ENCODE measurements at regions not wholly inside any gene's neighbourhood (a gene's known extent, or its start where the extent isn't known, plus 50 kb on each side); places are given as distances from the start of the nearest gene placed in this dataset.

DNA sequence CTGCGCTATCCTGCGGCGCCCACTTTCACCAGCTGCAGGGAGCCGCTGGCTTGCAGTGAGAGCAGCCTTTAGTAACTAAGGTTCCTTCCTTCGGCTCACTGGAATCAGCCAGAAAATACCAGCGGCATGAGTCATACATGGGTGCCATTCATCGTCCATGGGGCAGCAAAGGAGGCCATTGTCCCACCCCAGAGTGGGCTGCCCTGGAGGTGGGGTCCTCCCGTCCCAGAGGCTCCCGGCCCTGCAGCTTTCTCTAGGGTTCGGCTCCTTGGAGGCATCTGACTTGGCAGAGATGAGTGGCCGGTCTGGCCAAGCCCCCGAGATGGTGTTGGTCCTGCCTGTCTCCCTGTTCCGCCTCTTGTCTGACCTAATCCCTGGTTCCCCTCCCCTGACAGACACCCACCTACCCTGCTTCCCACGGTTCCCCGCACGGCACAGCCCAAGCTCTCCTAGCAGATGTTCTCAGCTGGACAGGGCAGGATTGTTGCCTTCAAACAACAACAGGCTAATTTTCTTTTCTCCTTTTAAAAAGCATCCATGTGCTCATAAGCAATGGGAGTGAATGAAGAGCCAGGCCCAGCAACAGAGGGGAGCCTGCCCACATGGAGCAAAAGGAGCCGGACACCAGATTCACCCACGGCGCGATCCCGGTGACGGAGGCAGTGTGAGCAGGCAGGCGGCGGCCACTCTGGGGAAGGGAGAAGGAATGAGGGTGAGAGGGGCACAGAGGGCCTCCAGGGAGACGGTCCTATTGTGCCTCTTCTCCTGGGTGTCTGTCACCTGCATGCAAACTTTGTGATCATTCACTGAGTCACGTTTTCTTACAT lies 97.0 kb upstream of the COL5A1 start:
- Histone ChIP-seq H3K4me1 (ENCODE audit: control insufficient read depth in 5 of 5, insufficient read depth in 5 of 5, low read length in 5 of 5) (peaks cover 0 to 38% (median 5%) of the 10 kb centered on the region in 5 donors), H3K4me3 (no peak overlapping the region), H3K9me3 (ENCODE audit: control insufficient read depth in 4 of 4, insufficient read depth in 3 of 4, low read length in 3 of 4) (peaks cover 0 to 3% (median 0%) of the 10 kb centered on the region in 4 donors), H3K9ac (ENCODE audit: insufficient read depth in 1 of 2, low read length in 2 of 2) (no peak overlapping the region), H3K27ac (ENCODE audit: low read depth in 1 of 2, low read length in 1 of 2) (peak overlapping the region in 1 of 2 donors; percentile 12), H3K36me3 (ENCODE audit: control insufficient read depth in 4 of 4, insufficient read depth in 4 of 4, low read length in 4 of 4) (no peaks in the 10 kb centered on the region), H3K27me3 (ENCODE audit: control insufficient read depth in 3 of 3, insufficient read depth in 3 of 3, low read length in 2 of 3) (no peaks in the 10 kb centered on the region)
- DNase-seq (peak; percentile 66 to 70 (median 67)), ATAC-seq (ENCODE audit: insufficient read depth, low FRiP score) (no peak)
- TF ChIP-seq, protein P1, sequence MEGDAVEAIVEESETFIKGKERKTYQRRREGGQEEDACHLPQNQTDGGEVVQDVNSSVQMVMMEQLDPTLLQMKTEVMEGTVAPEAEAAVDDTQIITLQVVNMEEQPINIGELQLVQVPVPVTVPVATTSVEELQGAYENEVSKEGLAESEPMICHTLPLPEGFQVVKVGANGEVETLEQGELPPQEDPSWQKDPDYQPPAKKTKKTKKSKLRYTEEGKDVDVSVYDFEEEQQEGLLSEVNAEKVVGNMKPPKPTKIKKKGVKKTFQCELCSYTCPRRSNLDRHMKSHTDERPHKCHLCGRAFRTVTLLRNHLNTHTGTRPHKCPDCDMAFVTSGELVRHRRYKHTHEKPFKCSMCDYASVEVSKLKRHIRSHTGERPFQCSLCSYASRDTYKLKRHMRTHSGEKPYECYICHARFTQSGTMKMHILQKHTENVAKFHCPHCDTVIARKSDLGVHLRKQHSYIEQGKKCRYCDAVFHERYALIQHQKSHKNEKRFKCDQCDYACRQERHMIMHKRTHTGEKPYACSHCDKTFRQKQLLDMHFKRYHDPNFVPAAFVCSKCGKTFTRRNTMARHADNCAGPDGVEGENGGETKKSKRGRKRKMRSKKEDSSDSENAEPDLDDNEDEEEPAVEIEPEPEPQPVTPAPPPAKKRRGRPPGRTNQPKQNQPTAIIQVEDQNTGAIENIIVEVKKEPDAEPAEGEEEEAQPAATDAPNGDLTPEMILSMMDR (IDR thresholded peaks at IDR 0.05; ENCODE audit: control extremely low read depth, extremely low read depth) = no peak
- 75 to 84% methylated on average over 26 of the region's 26 CpGs for WGBS, 2 donors

DNA sequence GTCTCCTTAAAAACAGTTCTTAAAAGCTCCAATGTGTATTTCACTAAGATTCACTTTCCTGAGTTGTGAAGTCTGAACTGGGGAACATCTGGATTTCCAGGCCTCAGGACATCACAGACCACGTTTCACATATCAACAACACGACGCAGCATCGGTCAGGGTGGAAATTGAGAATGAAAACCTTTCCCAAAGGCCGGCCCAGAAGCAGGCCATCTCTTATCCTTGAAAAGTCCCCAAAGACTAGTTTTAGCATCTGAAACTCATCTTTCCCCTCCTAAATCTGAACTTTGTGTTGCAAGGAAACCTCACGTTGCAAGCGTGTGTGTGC lies 96.4 kb upstream of the COL5A1 start:
- Histone ChIP-seq H3K27me3 (ENCODE audit: control insufficient read depth in 3 of 3, insufficient read depth in 3 of 3, low read length in 2 of 3) (no peaks in the 10 kb centered on the region), H3K4me3 (no peak overlapping the region), H3K4me1 (ENCODE audit: control insufficient read depth in 5 of 5, insufficient read depth in 5 of 5, low read length in 5 of 5) (peaks cover 0 to 32% (median 5%) of the 10 kb centered on the region in 5 donors), H3K36me3 (ENCODE audit: control insufficient read depth in 4 of 4, insufficient read depth in 4 of 4, low read length in 4 of 4) (no peaks in the 10 kb centered on the region), H3K9ac (ENCODE audit: insufficient read depth in 1 of 2, low read length in 2 of 2) (no peak overlapping the region), H3K27ac (ENCODE audit: low read depth in 1 of 2, low read length in 1 of 2) (no peak overlapping the region), H3K9me3 (ENCODE audit: control insufficient read depth in 4 of 4, insufficient read depth in 3 of 4, low read length in 3 of 4) (peaks cover 0 to 3% (median 0%) of the 10 kb centered on the region in 4 donors)
- ATAC-seq (ENCODE audit: insufficient read depth, low FRiP score) (no peak), DNase-seq (peak in 2 of 3 donors; percentile 30 to 34)
- WGBS, 2 donors = 76 to 86% methylated on average over 7 of the region's 7 CpGs
- TF ChIP-seq, protein P1 (IDR thresholded peaks at IDR 0.05; ENCODE audit: control extremely low read depth, extremely low read depth) = no peak

DNA sequence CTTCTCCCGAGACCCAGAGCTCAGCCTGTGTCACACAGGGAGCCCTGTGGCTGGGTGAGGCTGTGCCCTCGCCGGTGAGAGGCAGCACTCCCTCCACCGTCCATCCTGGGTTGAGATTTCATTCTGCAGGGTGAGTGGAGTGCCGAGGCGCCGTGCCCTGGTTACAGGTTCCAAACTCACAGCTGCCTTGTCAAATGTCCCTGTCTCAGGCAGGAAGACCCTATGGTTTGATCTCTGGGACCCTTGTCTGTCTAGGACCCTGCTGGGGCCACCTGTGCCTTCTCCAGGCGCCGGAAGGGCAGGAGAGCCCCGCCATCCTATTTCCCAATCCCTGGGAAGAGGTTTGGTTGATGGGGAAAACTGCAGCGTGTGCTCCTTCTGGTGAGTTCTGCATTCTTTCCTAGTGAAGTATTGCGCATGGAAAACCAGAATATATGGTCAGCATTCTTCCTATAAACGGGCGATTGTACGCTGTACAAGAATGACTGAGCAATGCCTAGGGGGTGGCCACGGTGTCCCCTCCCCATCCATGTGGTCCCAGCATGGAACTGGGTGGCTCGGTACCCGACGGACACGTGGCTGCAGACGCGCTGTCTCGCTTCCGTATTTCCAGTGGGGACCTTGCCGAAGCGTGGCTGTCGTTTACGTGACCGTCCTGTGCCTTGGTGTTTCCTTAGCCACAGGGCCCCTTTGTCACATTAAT lies 95.9 kb upstream of the COL5A1 start:
- Histone ChIP-seq H3K27me3 (ENCODE audit: control insufficient read depth in 3 of 3, insufficient read depth in 3 of 3, low read length in 2 of 3) (no peaks in the 10 kb centered on the region), H3K4me1 (ENCODE audit: control insufficient read depth in 5 of 5, insufficient read depth in 5 of 5, low read length in 5 of 5) (peaks cover 0 to 27% (median 5%) of the 10 kb centered on the region in 5 donors), H3K4me3 (no peak overlapping the region), H3K9me3 (ENCODE audit: control insufficient read depth in 4 of 4, insufficient read depth in 3 of 4, low read length in 3 of 4) (peaks cover 0 to 6% (median 0%) of the 10 kb centered on the region in 4 donors), H3K9ac (ENCODE audit: insufficient read depth in 1 of 2, low read length in 2 of 2) (no peak overlapping the region), H3K36me3 (ENCODE audit: control insufficient read depth in 4 of 4, insufficient read depth in 4 of 4, low read length in 4 of 4) (no peaks in the 10 kb centered on the region), H3K27ac (ENCODE audit: low read depth in 1 of 2, low read length in 1 of 2) (peak overlapping the region in 1 of 2 donors; percentile 73)
- WGBS, 2 donors = 43 to 48% methylated on average over 29 of the region's 29 CpGs
- ATAC-seq (ENCODE audit: insufficient read depth, low FRiP score) = no peak
- TF ChIP-seq, protein P1 (IDR thresholded peaks at IDR 0.05; ENCODE audit: control extremely low read depth, extremely low read depth) = no peak
- peak; percentile 38 to 71 (median 58) for DNase-seq
